ENCODE measurements at regions not wholly inside any gene's neighbourhood (a gene's known extent, or its start where the extent isn't known, plus 50 kb on each side); places are given as distances from the start of the nearest gene placed in this dataset.

DNA sequence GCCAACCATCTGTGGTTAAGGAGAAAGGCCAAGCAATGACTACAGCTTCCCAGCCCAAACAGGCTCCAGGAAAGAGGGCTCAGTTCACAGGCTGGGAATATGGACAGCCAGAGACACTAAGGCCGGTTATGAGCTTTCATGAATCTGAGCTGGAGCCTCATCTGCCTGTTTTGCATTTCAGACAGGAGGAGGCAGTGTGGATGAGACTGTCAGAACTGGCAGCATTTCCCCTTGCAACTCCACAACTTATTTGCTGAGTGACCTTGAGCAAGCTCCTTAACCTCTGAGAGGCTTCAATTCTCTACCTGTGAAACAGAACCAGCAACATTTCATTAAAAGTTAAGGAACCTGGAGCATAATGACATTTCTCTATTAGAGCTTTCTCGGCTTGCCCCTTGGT, 264.0 kb downstream of the ETS1 start:
- ATAC-seq = no peak
- peak overlapping the region; percentile 95 to 99 (median 96) for H3K27ac Mint-ChIP-seq
- Histone ChIP-seq H3K4me1 (ENCODE audit: control insufficient read depth in 2 of 2, insufficient read depth in 2 of 2, low read length in 2 of 2) (peaks cover 80% of the 10 kb centered on the region in 2 donors), H3K27ac (ENCODE audit: low read depth, low read length) (peak overlapping the region; percentile 91), H3K9me3 (ENCODE audit: control insufficient read depth in 2 of 3, low read length in 3 of 3) (no peaks in the 10 kb centered on the region), H3K36me3 (ENCODE audit: control insufficient read depth in 2 of 3, insufficient read depth in 3 of 3, low read length in 3 of 3) (no peaks in the 10 kb centered on the region), H3K4me3 (ENCODE audit: low read length) (peak overlapping the region; percentile 1), H3K27me3 (ENCODE audit: control insufficient read depth in 2 of 2, insufficient read depth in 2 of 2, low read length in 2 of 2) (no peaks in the 10 kb centered on the region)
- CTCF ChIA-PET = interaction anchor here (0.6 to 5.5 kb wide), 30 partner anchors 9 to 307 kb away, joined by 3 to 40 read pairs (median 6); no protein-coding TSS in a partner anchor
- intact Hi-C loops (cut with micrococcal nuclease) = loop anchor here in 1 of 2 donors (1.0 kb wide), 2 partner anchors 33 to 196 kb away; no protein-coding TSS in a partner anchor
- peak overlapping the region; percentile 21 to 89 (median 68) for H3K4me3 Mint-ChIP-seq
- H3K4me1 Mint-ChIP-seq = peaks cover 57 to 97% (median 87%) of the 10 kb centered on the region in 7 donors
- peaks cover 3 to 14% (median 4%) of the 10 kb centered on the region in 5 donors for H3K36me3 Mint-ChIP-seq
- peaks cover 0 to 3% (median 0%) of the 10 kb centered on the region in 11 donors for H3K9me3 Mint-ChIP-seq
- H3K27me3 Mint-ChIP-seq = no peaks in the 10 kb centered on the region
- peak in 7 of 9 donors; percentile 51 to 69 (median 60) for DNase-seq
- POLR2A ChIA-PET = interaction anchor here (0.6 to 15.1 kb wide), 36 partner anchors 11 to 307 kb away, joined by 3 to 325 read pairs (median 5); no protein-coding TSS in a partner anchor

DNA sequence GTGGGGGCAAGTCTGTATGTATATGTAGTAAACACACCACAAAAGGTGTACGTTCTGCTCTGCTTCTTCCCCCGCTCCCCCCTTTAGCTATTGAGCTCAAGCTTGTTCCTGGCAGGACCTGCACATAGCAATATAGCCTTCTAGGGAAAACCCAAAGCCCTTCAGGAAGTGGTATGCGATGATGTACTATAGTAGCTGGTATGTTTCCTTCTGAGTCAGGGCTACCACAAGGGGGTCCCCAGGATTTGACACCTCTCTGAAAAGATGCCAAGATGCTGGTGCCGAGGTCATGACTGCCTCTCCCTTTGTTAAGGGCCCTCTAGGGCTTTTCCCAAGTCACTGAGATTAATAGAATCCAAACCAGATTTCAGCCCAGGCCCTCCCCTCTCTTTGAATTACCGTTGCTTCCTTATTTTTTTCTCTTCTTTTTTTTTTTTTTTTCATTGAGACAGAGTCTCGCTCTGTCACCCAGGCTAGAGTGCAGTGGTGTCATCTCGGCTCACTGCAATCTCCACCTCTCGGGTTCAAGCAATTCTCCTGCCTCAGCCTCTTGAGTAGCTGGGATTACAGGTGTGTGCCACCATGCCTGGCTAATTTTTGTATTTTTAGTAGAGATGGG, 268.4 kb downstream of the ETS1 start:
- Mint-ChIP-seq H3K4me1 (peaks cover 50 to 92% (median 86%) of the 10 kb centered on the region in 7 donors), H3K36me3 (peaks cover 16 to 45% (median 24%) of the 10 kb centered on the region in 5 donors), H3K9me3 (peaks cover 12 to 32% (median 22%) of the 10 kb centered on the region in 11 donors), H3K27ac (peak overlapping the region; percentile 77 to 96 (median 93)), H3K4me3 (peak overlapping the region; percentile 26 to 68 (median 51)), H3K27me3 (no peaks in the 10 kb centered on the region)
- H3K4me1 ChIP-seq (ENCODE audit: control insufficient read depth in 2 of 2, insufficient read depth in 2 of 2, low read length in 2 of 2) = peaks cover 48 to 49% of the 10 kb centered on the region in 2 donors
- no peaks in the 10 kb centered on the region for H3K27me3 ChIP-seq (ENCODE audit: control insufficient read depth in 2 of 2, insufficient read depth in 2 of 2, low read length in 2 of 2)
- H3K4me3 ChIP-seq (ENCODE audit: low read length) = no peak overlapping the region
- ATAC-seq = peak; percentile 93
- POLR2A ChIA-PET = interaction anchor here (0.7 to 15.1 kb wide), 12 partner anchors 10 to 318 kb away, joined by 3 to 325 read pairs (median 3); no protein-coding TSS in a partner anchor
- no peaks in the 10 kb centered on the region for H3K36me3 ChIP-seq (ENCODE audit: control insufficient read depth in 2 of 3, insufficient read depth in 3 of 3, low read length in 3 of 3)
- peaks cover 0 to 19% (median 13%) of the 10 kb centered on the region in 3 experiments for H3K9me3 ChIP-seq (ENCODE audit: control insufficient read depth in 2 of 3, low read length in 3 of 3)
- CTCF ChIA-PET = interaction anchor here (0.6 to 2.4 kb wide), 8 partner anchors 14 to 872 kb away, joined by 3 to 16 read pairs (median 4); no protein-coding TSS in a partner anchor
- H3K27ac ChIP-seq (ENCODE audit: low read depth, low read length) = peak overlapping the region; percentile 76
- intact Hi-C loops (cut with micrococcal nuclease) = loop anchor here (1.0 kb wide), 3 partner anchors 14 to 29 kb away; no protein-coding TSS in a partner anchor
- peak in 7 of 9 donors; percentile 56 to 89 (median 70) for DNase-seq

DNA sequence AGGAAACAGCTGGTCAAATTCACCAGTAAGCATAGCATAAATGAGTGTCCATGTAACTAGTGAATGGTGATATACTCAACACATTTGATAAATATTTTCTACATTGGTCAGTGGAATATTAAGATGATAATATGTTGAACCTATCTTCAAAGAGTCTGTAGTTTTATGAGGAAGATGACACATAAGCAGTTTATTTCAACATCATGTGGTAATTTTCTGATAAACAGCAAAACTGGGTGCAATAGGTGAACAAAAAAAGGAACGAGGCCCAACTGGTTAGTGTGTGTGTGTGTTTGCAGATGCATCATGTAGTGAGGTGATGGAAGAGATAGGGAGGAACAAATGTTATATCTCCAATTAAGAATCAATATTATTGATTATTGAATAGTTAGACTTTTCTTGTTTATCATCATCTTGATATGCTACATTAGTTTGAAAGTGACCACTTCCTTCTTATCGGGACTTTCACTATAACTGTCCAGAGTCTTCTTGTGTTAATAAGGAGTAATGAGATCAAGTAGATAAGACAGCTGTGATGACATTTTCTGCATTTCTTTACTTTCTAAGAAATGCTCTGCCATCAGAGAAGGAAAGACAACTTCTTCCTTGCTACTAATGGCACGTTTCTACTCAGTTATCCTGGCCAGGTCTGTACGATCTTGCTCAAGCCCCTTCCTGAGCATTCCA, 270.7 kb downstream of the ETS1 start:
- Histone ChIP-seq H3K27me3 (ENCODE audit: control insufficient read depth in 2 of 2, insufficient read depth in 2 of 2, low read length in 2 of 2) (no peaks in the 10 kb centered on the region), H3K27ac (ENCODE audit: low read depth, low read length) (peak overlapping the region; percentile 76), H3K9me3 (ENCODE audit: control insufficient read depth in 2 of 3, low read length in 3 of 3) (peaks cover 0 to 23% (median 16%) of the 10 kb centered on the region in 3 experiments), H3K36me3 (ENCODE audit: control insufficient read depth in 2 of 3, insufficient read depth in 3 of 3, low read length in 3 of 3) (no peaks in the 10 kb centered on the region), H3K4me1 (ENCODE audit: control insufficient read depth in 2 of 2, insufficient read depth in 2 of 2, low read length in 2 of 2) (peaks cover 34 to 39% of the 10 kb centered on the region in 2 donors), H3K4me3 (ENCODE audit: low read length) (no peak overlapping the region)
- peak; percentile 2 for ATAC-seq
- Mint-ChIP-seq H3K4me3 (peak overlapping the region in 5 of 10 donors; percentile 3 to 68 (median 26)), H3K9me3 (peaks cover 14 to 44% (median 28%) of the 10 kb centered on the region in 11 donors), H3K36me3 (peaks cover 18 to 63% (median 26%) of the 10 kb centered on the region in 5 donors), H3K27ac (peak overlapping the region; percentile 57 to 95 (median 88)), H3K27me3 (no peaks in the 10 kb centered on the region), H3K4me1 (peaks cover 47 to 89% (median 83%) of the 10 kb centered on the region in 7 donors)
- POLR2A ChIA-PET = interaction anchor here (1.1 to 15.1 kb wide), 11 partner anchors 8 to 308 kb away, joined by 3 to 325 read pairs (median 5); no protein-coding TSS in a partner anchor
- CTCF ChIA-PET = interaction anchor here (0.9 to 2.7 kb wide), 7 partner anchors 9 to 188 kb away, joined by 3 to 16 read pairs (median 4); no protein-coding TSS in a partner anchor
- no peak for DNase-seq
- intact Hi-C loops (cut with micrococcal nuclease) = no loop called here

DNA sequence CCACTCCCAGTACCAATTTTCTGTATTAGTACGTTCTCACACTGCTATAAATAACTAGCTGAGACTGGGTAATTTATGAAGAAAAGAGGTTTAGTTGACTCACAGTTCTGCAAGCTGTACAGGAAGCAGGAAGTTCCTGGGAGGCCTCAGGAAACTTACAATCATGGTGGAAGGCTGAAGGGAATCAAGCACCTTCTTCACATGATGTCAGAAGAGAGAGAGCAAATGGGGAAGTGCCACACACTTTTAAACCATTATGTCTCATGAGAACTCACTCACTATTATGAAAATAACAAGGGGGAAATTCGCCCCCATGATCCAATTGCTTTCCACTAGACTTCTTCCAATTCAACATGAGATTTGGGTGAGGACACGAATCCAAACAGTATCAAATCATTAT, 271.4 kb downstream of the ETS1 start:
- peaks cover 14 to 44% (median 28%) of the 10 kb centered on the region in 11 donors for H3K9me3 Mint-ChIP-seq
- intact Hi-C loops (cut with micrococcal nuclease) = no loop called here

DNA sequence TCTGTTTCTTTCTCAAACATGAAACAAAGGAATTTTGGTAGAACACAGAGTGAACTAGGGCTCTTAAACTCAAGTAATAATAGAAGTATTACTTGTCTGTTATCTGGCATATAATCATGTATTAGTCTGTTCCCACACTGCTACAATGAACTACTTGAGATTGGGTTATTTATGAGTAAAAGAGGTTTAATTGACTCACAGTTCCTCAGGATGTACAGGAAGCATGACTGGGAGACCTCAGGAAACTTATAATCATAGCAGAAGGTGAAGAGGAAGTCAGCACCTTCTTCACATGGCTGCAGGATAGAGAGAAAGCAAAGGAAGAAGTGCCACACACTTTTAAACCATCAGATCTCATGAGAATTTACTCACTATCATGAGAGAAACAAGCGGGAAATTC, 273.4 kb downstream of the ETS1 start:
- no peaks in the 10 kb centered on the region for H3K36me3 ChIP-seq (ENCODE audit: control insufficient read depth in 2 of 3, insufficient read depth in 3 of 3, low read length in 3 of 3)
- peaks cover 18 to 65% (median 23%) of the 10 kb centered on the region in 5 donors for H3K36me3 Mint-ChIP-seq
- ChIA-PET CTCF (interaction anchor here (0.8 to 1.5 kb wide), 2 partner anchors 9 to 246 kb away, joined by 3 to 5 read pairs; no protein-coding TSS in a partner anchor), POLR2A (interaction anchor here (0.5 to 0.8 kb wide), 4 partner anchors 9 to 312 kb away, joined by 3 to 4 read pairs (median 4); no protein-coding TSS in a partner anchor)
- ATAC-seq (no peak), DNase-seq (no peak)
- peaks cover 0 to 23% (median 16%) of the 10 kb centered on the region in 3 experiments for H3K9me3 ChIP-seq (ENCODE audit: control insufficient read depth in 2 of 3, low read length in 3 of 3)
- no peak overlapping the region for H3K27ac ChIP-seq (ENCODE audit: low read depth, low read length)
- H3K4me3 ChIP-seq (ENCODE audit: low read length) = no peak overlapping the region
- H3K27ac Mint-ChIP-seq = peak overlapping the region; percentile 25 to 97 (median 76)
- H3K27me3 Mint-ChIP-seq = no peaks in the 10 kb centered on the region
- intact Hi-C loops (cut with micrococcal nuclease) = no loop called here
- no peaks in the 10 kb centered on the region for H3K27me3 ChIP-seq (ENCODE audit: control insufficient read depth in 2 of 2, insufficient read depth in 2 of 2, low read length in 2 of 2)
- peak overlapping the region in 3 of 10 donors; percentile 26 to 55 (median 45) for H3K4me3 Mint-ChIP-seq
- peaks cover 33 to 59% of the 10 kb centered on the region in 2 donors for H3K4me1 ChIP-seq (ENCODE audit: control insufficient read depth in 2 of 2, insufficient read depth in 2 of 2, low read length in 2 of 2)
- H3K4me1 Mint-ChIP-seq = peaks cover 55 to 91% (median 89%) of the 10 kb centered on the region in 7 donors
- peaks cover 14 to 44% (median 28%) of the 10 kb centered on the region in 11 donors for H3K9me3 Mint-ChIP-seq

More for the DNA sequence above, 271.4 kb downstream of the ETS1 start:
- Histone ChIP-seq H3K27ac (ENCODE audit: low read depth, low read length) (no peak overlapping the region), H3K4me3 (ENCODE audit: low read length) (no peak overlapping the region), H3K4me1 (ENCODE audit: control insufficient read depth in 2 of 2, insufficient read depth in 2 of 2, low read length in 2 of 2) (peaks cover 41 to 42% of the 10 kb centered on the region in 2 donors), H3K27me3 (ENCODE audit: control insufficient read depth in 2 of 2, insufficient read depth in 2 of 2, low read length in 2 of 2) (no peaks in the 10 kb centered on the region), H3K9me3 (ENCODE audit: control insufficient read depth in 2 of 3, low read length in 3 of 3) (peaks cover 0 to 23% (median 16%) of the 10 kb centered on the region in 3 experiments), H3K36me3 (ENCODE audit: control insufficient read depth in 2 of 3, insufficient read depth in 3 of 3, low read length in 3 of 3) (no peaks in the 10 kb centered on the region)
- Mint-ChIP-seq H3K27ac (peak overlapping the region in 7 of 9 donors; percentile 32 to 95 (median 77)), H3K27me3 (no peaks in the 10 kb centered on the region), H3K4me3 (peak overlapping the region in 3 of 10 donors; percentile 8 to 18 (median 11)), H3K36me3 (peaks cover 18 to 59% (median 26%) of the 10 kb centered on the region in 5 donors), H3K4me1 (peaks cover 48 to 91% (median 84%) of the 10 kb centered on the region in 7 donors)
- POLR2A ChIA-PET = interaction anchor here (1.2 to 15.1 kb wide), 3 partner anchors 12 to 26 kb away, joined by 3 to 325 read pairs (median 11); no protein-coding TSS in a partner anchor
- no peak for ATAC-seq
- no peak for DNase-seq
- CTCF ChIA-PET = interaction anchor here (0.6 to 2.7 kb wide), 3 partner anchors 8 to 112 kb away, joined by 4 to 10 read pairs (median 5); no protein-coding TSS in a partner anchor

All from naive thymus-derived CD4-positive, alpha-beta T cell (primary cell).